ENCODE measurements at regions not wholly inside any gene's neighbourhood (a gene's known extent, or its start where the extent isn't known, plus 50 kb on each side); places are given as distances from the start of the nearest gene placed in this dataset.
"Not testable (repeated sequence)": the region's sequence is repeated elsewhere in the genome, so short reads cannot be mapped to it uniquely, and the experiment has no call there.

DNA sequence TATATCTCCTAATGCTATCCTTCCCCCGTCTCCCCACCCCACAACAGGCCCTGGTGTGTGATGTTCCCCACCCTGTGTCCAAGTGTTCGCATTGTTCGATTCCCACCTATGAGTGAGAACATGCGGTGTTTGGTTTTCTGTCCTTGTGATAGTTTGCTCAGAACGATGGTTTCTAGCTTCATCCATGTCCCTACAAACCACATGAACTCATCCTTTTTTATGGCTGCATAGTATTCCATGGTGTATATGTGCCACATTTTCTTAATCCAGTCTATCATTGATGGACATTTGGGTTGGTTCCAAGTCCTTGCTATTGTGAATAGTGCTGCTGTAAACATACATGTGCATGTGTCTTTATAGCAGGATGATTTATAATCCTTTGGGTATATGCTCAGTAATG lies 79.1 kb upstream of the NAA35 start:
- H3K27ac ChIP-seq; H3K27me3 ChIP-seq; DNase-seq; H3K9me3 ChIP-seq (replicated peaks); H3K4me1 ChIP-seq; H3K4me3 ChIP-seq; H3K36me3 ChIP-seq: not testable (repeated sequence)

DNA sequence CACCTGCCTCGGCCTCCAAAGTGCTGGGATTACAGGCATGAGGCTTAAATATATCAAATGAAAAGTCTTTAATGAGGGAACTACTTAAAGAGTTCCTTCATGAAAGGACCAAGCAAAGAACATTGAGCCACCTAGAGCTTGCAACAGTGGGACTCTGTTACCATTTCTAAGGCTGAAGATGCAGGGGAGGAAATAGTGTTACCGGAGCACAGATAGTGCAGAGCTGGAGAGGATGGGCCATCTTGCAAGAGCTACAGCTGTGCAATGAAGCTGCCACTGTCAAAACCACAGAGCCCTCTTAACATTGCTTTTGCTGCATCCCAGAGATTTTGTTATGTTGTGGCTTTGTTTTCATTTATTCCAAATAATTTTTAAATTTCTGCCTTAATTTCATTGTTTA lies 77.1 kb upstream of the NAA35 start:
- H3K4me3 ChIP-seq, result no peak overlapping the region
- no peaks in the 10 kb centered on the region for H3K36me3 ChIP-seq
- H3K4me1 ChIP-seq, result no peaks in the 10 kb centered on the region
- no peaks in the 10 kb centered on the region for H3K27me3 ChIP-seq
- H3K9me3 ChIP-seq (replicated peaks), result no peaks in the 10 kb centered on the region
- H3K27ac ChIP-seq, result no peak overlapping the region
- no peak for DNase-seq

DNA sequence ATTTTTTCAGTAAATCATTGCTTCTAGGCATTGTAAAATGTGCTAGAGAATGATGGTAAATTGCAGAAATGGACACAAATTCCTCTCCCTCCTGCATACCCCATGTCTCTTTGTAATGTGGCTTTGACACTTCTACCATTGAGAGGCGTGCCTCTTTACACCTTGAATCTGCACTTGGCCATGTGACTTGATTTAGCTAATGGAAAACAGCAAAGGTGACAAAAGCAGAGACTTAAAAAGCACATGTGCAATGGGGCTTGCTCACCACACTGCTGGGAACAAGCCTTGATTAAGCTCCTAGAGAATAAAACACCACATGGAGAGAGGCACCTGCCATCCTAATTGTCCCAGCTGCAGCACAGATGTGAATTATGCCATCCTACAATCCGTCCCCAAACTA lies 69.9 kb upstream of the NAA35 start:
- no peaks in the 10 kb centered on the region for H3K4me1 ChIP-seq
- H3K4me3 ChIP-seq, result no peak overlapping the region
- no peak overlapping the region for H3K27ac ChIP-seq
- no peaks in the 10 kb centered on the region for H3K36me3 ChIP-seq
- H3K9me3 ChIP-seq (replicated peaks), result no peaks in the 10 kb centered on the region
- no peak for DNase-seq
- H3K27me3 ChIP-seq, result no peaks in the 10 kb centered on the region

DNA sequence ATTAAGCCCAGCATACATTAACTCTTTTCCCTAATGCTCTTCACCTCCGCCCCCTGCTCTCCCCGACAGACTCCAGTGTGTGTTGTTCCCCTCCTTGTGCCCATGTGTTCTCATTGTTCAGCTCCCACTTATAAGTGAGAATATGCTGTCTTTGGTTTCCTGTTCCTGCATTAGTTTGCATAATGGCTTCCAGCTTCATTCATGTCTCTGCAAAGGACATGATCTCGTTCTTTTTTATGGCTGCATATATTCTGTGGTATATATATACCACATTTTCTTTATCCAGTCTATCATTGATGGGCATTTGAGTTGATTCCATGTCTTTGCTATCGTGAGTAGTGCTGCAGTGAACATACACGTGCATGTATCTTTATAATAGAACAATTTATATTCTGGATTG lies 69.3 kb upstream of the NAA35 start:
- not testable (repeated sequence) for H3K9me3 ChIP-seq (replicated peaks); H3K27me3 ChIP-seq; H3K27ac ChIP-seq; H3K36me3 ChIP-seq; DNase-seq; H3K4me3 ChIP-seq; H3K4me1 ChIP-seq

DNA sequence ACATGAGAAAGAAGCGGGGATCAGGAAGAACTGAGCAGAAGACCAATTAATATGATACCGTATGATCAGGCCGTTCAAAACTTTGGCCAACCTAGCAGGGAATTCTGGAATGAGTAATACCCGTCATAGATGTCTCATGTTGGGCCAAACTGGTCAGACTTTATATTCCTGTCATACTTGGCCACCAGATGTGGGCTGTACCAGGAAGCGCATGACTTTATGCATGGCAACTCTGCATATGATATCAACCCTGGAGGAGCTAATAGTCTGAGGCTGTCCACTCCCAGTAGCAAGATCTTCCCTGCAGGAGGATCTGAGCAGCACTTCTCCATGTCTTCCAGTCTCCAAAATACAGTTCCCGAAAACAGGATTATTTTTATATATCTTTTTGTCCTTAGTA lies 68.5 kb upstream of the NAA35 start:
- Histone ChIP-seq H3K4me1 (no peaks in the 10 kb centered on the region), H3K4me3 (no peak overlapping the region), H3K9me3 (replicated peaks) (no peaks in the 10 kb centered on the region), H3K27ac (no peak overlapping the region), H3K27me3 (no peaks in the 10 kb centered on the region), H3K36me3 (no peaks in the 10 kb centered on the region)
- no peak for DNase-seq

DNA sequence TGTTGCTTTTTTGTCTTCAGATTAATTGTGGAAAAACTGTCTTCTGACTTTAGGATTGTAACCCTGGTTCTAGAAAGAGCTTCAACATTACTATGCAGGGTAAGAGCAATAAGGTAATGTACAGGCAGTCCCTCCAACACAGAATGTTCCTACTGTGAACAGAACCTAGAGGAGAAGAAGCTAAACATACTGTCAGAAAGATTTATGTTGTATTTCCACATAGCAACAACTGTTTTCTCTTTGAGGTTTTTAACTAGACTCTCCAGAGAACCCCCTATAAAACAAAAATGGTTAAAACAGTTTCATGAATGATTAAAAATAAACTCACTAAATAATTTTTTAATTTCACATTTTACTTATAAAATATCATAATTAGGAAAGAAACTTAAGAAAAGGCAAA lies 64.3 kb upstream of the NAA35 start:
- Histone ChIP-seq H3K4me1 (no peaks in the 10 kb centered on the region), H3K9me3 (replicated peaks) (no peaks in the 10 kb centered on the region), H3K4me3 (no peak overlapping the region), H3K36me3 (no peaks in the 10 kb centered on the region), H3K27ac (no peak overlapping the region), H3K27me3 (no peaks in the 10 kb centered on the region)
- no peak for DNase-seq

DNA sequence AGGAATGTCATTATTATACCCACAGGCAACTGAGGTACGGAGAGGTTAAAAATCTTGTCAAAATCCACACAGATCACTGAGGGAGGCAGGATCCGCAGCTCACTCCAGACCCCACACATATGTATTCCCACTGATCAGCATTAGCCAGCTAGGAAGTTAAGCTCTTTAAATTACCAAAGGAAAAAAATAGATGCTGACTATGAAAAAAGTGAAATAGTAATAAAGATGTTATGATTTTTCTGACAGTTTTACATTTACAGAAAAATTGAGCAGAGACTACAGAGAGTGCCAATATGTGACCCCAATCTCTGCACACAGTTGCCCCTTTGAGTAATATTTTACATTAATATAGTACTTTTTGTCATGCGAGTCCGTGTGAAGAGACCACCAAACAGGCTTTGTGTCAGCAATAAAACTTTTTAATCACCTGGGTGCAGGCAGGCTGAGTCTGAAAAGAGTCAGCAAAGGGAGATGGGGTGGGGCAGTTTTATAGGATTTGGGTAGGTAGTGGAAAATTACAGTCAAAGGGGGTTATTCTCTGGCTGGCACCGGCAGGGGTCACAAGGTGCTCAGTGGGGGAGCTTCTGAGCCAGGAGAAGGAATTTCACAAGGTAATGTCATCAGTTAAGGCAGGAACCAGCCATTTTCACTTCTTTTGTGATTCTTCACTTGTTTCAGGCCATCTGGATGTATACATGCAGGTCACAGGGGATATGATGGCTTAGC lies 61.9 kb upstream of the NAA35 start:
- not testable (repeated sequence) for H3K4me3 ChIP-seq; H3K36me3 ChIP-seq; DNase-seq; H3K4me1 ChIP-seq; H3K9me3 ChIP-seq (replicated peaks); H3K27ac ChIP-seq; H3K27me3 ChIP-seq

DNA sequence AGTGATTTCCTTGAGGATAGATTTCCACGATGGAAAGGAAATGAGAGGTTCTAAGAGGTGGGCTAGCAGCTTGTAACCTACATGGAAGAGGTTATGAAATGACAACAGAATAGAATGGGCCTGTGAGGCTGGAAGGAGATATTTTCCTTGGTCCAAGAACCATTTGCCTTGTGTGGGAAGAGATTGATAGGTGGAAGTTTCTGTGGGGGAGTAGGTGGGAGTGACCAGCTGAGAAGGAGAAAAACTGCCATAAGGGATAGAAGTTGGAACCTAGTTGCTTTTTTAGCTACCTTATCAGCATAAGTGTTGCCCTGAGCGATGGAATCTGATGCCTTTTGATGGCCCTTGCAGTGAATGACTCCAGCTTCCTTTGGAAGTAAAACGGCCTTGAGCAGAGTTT lies 60.4 kb upstream of the NAA35 start:
- H3K36me3 ChIP-seq, DNase-seq, H3K27me3 ChIP-seq: not testable (repeated sequence)

DNA sequence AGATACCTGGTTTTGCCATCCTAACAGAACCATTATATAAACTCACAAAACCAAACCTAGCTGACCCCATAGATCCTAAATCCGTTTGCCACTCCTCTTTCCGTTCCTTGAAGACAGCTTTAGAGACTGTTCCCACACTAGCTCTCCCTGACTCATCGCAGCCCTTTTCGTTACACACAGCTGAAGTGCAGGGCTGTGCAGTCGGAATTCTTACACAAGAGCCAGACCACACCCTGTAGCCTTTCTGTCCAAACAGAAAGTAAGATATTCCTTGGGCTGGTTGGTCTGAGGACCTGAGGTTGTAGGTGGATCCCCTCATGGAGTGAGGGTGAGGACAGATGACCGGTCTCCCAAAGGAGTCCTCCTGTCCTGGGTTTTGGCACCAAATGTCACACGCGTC lies 56.7 kb upstream of the NAA35 start:
- DNase-seq, result no peak
- Histone ChIP-seq H3K27me3 (no peaks in the 10 kb centered on the region), H3K36me3 (no peaks in the 10 kb centered on the region), H3K4me1 (no peaks in the 10 kb centered on the region), H3K4me3 (no peak overlapping the region), H3K27ac (no peak overlapping the region), H3K9me3 (replicated peaks) (no peaks in the 10 kb centered on the region)

More for the DNA sequence above, 60.4 kb upstream of the NAA35 start:
- H3K27ac ChIP-seq; H3K9me3 ChIP-seq (replicated peaks); H3K4me1 ChIP-seq; H3K4me3 ChIP-seq: not testable (repeated sequence)

DNA sequence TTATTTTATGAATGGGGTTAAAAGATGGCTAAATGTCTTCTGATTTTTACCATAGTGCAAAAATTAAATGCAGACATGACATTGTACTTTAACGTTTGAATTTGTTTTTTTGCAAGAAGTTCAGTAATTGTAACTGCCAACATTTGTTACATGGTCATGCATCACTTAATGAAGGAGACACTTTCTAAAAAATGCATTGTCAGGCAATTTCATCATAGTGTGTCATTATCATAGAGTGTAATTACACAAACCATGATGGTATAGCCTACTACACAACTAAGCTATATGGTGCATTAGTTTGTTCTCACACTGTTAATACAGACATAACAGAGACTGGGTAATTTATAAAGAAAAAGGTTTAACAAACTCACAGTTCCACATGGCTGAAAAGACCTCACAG lies 50.0 kb upstream of the NAA35 start:
- no peaks in the 10 kb centered on the region for H3K27me3 ChIP-seq
- H3K9me3 ChIP-seq (replicated peaks), result no peaks in the 10 kb centered on the region
- no peak for DNase-seq
- H3K4me1 ChIP-seq, result no peaks in the 10 kb centered on the region
- no peaks in the 10 kb centered on the region for H3K36me3 ChIP-seq
- no peak overlapping the region for H3K27ac ChIP-seq
- H3K4me3 ChIP-seq, result no peak overlapping the region
